Fibroblast of peridontal ligament (primary cell): ENCODE measurements at regions not wholly inside any gene's neighbourhood (a gene's known extent, or its start where the extent isn't known, plus 50 kb on each side); places are given as distances from the start of the nearest gene placed in this dataset.
"Not testable (repeated sequence)": the region's sequence is repeated elsewhere in the genome, so short reads cannot be mapped to it uniquely, and the experiment has no call there.

Experiments used
- DNase-seq: peaks from one replicate; pipeline ENCODE4 v3.0.0-alpha.2; 2010; ENCODE audit errors: extremely low read depth

DNA sequence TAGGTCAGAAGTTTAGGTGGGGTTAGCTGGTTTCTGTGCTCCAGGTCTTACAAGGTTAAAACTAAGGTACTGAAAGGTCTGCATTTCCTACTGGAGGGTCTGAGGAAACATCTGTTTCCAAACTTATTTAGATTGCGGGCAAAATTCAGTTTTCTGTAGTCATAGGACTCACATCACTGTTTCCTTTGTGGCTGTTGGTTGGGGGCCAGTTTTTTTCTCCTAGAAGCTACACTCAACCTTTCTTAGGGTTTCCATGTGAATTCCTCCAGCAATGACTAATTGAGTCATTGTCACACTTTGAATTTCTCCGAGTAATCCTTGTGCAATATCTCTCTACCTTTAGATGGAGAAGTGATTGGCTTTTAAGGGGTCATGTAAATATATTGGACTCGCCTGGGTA is 773.4 kb upstream of the SLITRK1 start:
- peak; percentile 28 for DNase-seq

DNA sequence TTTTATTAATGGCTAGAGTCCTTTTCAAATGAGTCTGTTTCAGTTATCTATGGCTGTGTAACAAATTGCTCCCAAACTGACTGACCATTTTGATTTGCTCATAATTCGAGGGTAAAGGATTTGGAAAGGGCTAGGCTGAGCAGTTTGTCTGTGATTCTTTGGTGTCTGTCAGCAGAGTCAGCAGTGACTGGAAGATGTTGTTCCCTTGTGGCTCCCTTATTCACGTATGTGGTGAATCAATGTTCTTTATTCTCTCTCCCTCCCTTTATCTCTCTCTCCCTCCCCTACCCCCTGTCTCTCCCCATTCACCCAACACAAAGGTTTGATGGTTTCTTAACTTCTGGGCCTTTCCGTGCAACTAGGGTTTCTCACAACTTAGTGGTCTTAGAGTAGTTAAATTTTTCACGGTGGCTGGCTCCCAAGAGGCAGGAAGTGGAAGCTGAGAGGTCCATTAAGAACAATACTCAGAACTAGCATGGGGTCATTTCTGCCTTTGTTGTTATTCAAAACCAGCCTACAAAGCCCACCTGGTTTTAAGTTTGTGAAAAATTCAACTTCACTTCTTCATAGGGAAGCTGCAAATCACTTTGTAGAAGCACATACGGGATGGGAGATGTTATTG is 772.5 kb upstream of the SLITRK1 start:
- no peak for DNase-seq

DNA sequence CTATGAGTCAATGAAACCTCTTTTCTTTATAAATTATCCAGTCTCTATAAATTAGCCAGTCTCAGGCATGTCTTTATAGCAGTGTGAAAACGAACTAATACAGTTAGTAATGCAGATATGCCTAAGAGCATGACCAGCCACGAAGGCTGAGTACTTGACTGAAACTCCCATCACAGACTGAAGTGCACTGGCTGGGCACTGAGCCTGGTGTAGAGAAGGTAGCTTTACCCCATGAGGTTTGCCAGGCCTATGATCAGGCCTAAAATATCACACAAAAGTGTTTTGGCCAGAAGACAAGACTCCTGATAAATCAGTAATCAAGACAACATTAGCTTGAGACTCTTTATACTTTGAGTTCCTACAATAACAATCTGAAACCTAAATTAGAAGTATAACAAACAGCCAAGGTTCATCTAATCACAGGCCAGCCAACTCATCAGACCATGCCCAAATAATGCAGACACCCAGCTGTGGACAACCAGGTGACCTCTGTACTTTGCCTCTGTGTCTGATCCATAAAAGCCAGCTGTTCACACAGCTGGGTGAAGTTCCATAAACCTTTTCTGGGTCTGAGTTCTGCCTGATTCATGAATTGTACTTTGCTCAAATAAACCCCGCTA is 771.8 kb upstream of the SLITRK1 start:
- DNase-seq, result no peak

DNA sequence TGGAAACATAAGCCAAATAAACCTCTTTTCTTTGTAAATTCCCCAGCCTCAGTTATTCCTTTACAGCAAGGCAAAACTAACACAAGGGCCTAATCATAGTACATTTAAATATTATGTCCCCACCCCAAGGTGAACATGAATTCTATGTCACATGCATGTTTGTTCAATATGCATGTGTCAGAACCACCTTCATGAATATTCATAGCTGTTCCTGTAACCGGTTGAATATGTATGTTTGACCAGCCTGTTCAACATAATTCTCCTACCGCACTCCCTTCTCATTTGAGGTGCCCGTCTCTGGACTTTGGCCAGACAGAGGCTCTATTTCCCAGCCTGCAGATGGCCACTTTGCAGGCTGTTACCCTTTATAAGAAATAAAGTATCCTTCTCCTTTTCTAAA is 769.4 kb upstream of the SLITRK1 start:
- no peak for DNase-seq

DNA sequence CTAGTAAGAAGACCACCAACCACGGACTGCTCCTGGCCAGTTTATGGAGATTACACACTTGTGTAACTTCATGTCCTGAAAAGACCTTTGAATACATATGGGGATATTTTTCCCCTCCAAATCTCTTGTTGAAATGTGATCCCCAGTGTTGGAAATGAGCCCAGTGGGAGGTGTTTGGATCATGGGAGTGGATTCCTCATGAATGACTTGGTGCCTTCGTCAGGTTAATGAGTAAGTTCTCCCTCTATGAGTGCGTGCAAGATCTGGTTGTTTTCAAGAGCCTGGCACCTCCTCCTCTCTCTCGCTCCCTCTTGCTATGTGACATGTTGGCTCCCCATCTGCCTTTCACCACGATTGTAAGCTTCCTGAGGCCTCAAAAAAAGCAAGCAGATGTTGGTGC is 769.0 kb upstream of the SLITRK1 start:
- DNase-seq, result peak; percentile 71

DNA sequence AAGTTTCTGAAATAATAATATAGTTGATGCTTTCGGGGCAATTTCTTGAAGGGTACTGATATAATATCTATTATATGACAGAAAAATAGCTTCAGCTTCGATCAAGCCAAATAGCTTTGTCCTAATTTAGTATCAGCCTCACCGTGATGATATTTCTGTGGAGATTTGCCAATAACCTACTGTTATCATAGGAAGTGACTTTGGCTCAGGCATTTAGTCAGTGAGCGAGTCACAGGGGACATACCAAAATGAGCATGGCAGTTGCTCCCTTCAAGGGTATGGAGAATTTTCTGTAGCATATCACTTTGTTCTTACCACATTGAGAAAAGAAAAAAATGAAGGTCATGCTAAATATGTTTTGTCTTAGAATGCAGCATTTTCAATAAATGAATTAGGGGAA is 767.6 kb upstream of the SLITRK1 start:
- no peak for DNase-seq

DNA sequence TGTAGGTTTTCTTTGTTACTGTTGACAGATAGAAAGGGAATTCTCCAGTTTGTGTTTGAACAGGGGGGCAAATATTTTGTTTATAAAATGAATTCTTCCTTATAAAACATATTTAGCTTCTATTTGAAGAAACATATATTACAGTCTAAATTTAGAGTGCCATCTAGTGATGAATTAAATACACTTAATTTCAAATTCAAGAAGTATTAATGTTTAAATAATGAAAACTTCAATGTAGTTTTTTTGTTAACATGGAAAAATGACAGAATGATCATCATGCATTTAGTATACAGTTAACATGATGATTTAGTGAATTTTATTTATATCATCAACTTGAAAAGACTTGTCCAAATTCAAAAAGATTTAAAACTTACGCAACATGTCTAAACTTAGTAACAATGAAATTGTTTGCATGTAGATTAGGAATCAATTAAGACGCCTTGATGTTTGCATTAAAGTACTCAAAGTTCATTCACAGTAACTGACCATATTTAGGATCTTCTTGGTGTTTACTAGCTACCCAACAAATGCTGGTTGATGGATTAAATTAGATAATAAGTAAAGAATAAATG is 765.9 kb upstream of the SLITRK1 start:
- DNase-seq, result peak; percentile 48

DNA sequence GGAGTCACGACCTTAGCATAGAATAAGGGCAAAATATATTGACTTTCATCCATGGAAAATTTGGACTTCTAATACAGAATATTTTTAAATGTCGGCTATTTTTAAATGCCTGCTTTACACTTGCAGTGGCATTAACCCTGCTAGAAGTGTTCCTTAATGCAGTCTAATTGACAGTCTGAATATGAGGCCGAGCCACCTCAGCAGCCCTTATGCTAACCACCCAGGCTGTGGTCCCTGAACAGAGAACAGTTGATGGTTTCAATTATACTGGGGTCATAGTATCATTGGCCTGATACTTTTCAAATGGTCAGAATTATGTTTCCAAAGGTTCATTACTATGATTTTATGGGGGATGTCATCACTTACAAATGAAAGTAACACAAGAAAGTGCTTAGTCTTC is 764.7 kb upstream of the SLITRK1 start:
- DNase-seq, result no peak

DNA sequence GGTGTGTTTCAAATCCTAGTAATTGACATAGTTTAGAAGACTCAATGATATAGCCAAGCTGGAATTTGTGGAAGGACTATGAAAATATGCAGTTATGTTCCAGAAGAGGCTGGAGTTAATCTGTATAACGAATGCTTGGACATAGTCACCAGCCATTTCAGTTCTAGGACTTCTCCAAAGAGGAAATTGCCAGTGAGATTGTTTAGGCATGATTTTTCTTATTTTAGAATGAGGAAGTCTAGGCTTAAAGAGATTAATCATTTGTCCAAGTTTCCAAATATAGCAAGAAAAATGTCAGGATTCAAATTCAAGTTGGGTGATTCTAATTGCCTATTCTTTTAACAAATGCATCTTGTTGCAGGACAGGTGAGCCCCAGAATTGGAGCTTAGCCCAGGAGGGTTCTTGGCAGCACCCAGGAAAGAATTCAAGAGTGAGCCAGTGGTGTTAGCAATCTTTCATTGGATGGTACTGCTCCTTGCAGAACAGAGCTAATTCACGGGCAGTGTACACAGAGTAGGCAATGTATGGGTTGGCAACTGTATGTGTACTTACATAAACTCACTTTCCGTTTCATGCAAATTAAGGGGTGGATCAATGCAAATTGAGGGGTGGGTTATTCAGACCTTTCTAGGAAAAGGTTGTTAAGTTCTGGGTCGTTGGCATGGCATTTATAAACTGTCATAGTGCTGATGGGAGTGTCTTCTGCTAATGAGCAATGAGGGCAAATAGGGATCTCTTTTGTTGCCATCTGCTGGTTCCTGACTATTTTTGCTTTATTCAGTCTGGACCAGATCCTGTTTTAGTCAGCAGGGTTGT is 763.1 kb upstream of the SLITRK1 start:
- DNase-seq, result peak; percentile 95

DNA sequence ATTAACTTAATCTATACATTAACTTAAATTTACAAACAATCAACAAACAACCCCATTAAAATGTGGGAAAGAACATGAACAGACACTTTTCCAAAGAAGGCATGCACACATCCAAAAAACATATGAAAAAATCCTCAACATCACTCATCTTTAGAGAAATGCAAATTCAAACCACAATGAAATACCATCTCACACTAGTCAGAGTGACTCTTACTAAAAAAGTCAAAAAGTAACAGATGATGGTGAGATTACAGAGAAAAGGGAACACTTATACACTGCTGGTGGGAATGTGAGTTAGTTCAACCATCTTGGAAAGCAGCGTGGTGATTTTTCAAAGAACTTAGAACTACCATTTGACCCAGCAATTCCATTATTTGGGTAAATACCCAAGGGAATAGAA is 759.2 kb upstream of the SLITRK1 start:
- peak; percentile 74 for DNase-seq

DNA sequence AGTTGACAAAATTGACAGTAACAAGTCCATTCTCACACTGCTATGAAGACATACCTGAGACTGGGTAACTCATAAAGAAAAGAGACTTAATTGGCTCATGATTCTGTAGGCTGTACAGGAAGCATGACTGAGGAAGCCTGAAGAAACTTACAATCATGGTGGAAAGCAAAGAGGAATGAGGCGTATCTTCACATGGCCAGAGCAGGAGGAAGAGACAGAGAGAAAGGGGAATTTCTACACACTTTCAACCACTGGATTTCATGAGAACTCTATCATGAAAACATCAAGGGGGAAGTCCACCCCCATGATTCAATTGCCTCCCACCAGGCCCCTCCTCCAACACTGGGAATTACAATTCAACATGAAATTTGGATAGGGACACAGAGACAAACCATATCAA is 758.4 kb upstream of the SLITRK1 start:
- DNase-seq, result no peak

DNA sequence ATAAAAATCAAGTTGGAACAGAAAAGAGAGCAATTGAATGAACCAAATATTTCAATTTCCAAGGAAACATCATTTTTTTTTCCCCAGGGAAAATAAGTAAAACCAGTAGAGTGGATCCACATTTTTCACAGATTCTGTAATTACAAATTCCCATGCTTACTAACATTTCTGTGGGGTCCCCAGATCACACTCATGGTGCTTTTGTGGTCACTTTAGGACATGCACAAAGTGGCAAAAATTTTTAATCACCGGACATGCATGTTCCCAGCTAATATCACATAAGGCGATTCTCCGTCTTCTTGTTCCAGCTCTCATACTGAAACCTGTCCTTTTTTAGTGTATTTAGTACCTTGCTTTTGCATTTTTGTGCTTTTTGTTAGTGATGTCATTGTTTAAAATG is 748.2 kb upstream of the SLITRK1 start:
- DNase-seq, result no peak

DNA sequence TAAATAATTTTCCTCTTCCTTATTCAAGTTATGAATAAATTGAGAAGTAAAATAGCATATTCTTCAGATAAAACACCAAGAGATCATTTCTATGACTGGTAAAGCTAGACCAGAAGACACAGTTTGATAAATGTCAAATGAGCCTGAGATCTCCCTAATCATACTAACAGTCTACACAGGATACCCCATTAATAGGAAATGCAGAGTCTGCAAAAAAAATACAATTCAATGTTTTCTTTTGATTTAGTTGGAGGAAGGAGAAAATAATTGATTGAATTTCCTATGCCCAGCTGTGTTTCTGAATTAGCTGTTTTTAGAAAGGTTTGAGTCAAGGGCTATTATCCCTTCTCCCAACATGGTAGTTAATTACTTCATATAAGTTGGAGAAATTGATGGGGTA is 734.6 kb upstream of the SLITRK1 start:
- DNase-seq, result no peak

DNA sequence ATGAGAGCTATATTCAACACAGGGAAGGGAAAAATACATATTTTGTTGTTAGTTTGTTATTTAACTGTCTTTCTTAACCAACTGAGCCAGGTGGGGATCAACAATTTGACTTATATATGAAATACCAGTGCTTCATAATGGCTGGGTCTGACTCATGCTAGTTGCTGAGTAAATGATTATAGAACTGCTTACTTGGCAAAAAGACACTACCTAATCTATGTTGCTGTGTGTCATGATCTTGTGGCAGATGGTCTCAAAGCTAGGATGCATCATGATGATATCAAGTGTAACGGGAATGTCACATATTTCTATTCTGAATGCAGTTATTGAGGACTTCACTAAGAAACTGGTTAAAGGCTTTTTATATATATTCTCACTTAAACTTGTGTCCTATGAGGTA is 727.4 kb upstream of the SLITRK1 start:
- DNase-seq, result peak; percentile 59

DNA sequence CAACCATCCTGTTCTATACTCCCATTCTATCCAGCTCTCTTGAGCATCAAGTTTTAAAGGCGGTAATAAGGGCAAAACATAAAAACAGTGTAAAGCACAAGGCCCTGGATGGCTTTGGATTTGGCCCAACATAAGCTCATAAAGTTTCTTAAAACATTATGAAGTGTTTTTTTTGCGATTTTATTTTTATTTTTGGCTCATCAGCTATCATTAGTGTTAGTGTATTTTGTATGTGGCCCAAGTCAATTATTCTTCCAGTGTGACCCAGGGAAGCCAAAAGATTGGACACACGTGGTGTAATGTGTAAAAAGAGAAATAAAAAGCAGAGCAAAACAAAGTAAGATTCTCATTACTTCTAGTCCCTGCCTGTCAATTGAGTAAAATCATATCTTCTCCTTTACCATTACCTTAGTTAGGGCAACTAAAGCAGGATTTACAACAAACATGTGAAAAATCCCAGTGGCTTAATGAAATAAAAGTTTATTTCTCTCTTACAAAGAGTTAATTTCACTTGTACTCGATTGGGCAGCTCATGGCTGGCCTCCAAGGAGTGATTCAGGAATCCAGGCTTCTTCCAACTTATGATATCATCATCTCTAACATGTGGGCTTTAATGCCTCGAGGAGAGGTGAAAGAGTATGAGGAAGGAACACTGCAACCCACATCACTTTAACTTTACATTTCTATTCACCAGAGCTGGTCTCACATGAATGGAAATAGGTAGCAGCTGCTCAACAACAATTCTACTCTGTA is 725.2 kb upstream of the SLITRK1 start:
- DNase-seq, result peak; percentile 90

DNA sequence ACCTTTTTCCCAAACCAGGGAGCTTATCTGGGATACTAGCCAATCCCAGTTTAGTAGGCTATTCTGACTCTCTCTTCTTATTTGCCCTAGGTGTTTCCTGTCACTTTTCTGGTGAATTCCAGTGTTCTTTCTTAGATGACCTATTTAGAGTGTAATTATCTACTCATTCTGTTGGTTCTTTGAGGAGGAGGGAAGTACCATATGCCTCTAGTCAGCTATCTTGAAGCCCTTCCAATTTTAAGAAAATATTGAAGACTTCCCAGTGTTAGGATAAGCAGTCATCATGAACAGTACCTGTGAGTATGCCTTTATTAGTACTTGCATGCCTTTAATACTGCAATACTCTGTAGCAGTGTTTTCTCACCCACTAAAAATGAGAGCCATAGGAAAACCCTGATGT is 724.3 kb upstream of the SLITRK1 start:
- peak; percentile 7 for DNase-seq

DNA sequence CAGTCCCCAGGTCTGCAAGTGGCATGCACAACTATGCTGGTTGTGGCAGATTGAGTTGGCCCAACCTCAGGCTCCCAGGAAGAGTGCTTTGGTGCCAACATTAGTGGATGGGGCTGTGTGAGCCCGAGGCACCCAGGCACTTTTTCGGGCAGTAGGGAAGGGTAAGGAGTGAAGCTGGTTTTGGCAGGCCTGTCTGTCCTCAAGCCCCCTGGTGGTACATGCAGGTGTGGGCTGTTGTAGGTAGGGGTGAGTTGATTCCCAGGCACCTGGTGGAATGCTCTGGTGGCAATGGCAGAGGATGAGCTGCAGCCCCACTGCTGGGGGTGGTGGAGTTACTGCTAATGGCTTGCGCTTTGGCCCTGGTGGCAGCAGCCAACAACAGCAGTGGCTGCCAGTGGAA is 723.7 kb upstream of the SLITRK1 start:
- DNase-seq, result no peak

DNA sequence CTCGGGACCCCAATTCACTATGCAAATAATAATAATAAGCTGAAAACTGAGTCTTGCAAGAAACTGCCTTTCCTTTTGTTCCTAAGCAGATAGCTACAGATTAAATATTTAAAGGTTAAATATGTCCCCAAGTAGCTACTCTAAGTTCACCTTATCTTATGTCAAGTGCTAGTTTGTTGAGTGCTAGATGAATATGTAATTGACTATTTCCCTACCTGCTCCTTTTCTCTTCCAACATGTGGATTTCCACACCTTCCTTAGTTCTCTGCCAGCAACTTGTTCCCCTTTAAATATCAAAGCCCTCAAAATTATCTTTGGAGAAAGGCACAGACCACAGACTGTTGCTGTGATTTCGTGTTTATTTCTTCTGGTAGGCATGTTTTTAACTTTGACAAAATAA is 709.2 kb upstream of the SLITRK1 start:
- no peak for DNase-seq

DNA sequence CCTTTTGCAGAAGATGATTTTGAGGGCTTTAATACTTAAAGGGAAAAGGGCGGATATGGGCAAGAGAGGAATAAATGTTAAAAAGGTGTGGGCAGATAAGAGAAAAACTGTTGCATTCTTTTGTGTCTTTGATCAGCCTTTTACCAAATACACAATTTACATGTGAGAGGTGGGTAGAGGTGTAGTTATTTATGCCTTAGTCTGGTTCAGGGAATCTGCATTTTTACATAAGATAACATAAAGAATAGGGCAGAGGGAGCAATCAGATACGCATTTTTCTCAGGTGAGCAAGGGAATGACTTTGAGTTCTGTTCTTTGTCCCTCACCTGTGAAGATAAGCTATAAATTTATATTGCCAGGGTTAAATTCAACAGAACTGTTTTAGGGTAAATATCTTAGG is 708.4 kb upstream of the SLITRK1 start:
- no peak for DNase-seq

DNA sequence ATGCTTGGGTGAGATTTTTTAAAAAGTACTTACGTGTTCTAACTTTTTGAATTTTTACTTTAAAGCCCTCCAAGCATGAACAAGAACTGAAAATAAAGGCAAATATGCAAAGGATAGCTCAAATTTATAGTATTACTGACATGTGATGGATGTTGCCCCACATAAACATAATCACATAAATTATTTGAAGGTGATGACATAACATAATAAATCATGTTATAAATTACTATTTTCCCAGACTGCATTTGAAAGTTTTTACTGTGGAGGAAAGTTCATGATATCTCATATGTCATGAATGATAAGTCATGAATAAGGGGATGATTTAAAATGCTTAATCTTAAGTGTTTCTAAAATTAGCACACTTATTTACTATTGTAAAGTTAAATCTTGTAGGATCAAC is 705.7 kb upstream of the SLITRK1 start:
- DNase-seq, result no peak

DNA sequence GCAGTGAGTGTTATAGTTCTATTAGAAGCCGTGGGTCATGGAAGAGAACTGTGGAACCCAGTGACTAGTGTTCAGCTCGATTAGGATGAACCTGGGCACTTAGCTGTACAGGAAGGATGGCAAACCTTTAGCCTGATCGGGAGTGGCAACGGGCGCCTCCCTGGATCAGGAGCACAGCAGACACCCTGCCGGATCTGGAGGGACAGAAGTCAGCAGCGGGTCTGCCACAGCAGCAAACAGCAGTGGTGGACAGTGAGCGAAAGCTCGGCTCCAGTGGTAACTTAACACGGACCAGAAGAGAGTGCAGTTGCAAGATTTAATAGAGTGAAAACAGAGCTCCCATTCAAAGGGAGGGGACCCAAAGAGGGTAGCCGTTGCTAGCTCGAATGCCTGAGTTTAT is 697.6 kb upstream of the SLITRK1 start:
- DNase-seq, result not testable (repeated sequence)

DNA sequence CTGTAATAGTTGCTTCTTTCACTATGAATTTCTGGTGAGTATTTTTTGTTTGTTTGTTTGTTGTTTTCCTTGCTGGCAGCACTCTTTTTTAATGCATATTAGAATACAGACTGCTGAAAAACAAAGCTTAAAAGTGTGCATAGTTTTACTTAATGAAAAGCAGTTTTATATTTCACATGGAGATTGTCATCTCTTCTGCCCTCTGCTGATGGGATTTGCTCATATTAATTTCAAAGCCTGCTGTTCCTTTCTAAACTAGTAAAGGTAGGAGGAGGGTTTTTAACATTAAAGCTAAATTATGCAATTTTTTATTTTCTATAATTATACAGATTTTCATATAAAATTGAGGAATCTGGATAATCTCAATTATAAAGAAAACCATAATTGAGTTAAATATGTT is 692.6 kb upstream of the SLITRK1 start:
- DNase-seq, result peak; percentile 75
